Neural cell (in vitro differentiated cells): ENCODE measurements at regions not wholly inside any gene's neighbourhood (a gene's known extent, or its start where the extent isn't known, plus 50 kb on each side); places are given as distances from the start of the nearest gene placed in this dataset.

Experiments
- EP300 ChIP-seq: fragments of 450-650 bp; conservative IDR thresholded peaks from 2 replicates; pipeline ENCODE4 v1.6.1; 2014; ENCODE audit warnings: antibody characterized with exemption, mild to moderate bottlenecking, moderate library complexity; ENCODE audit not compliant: poor library complexity, severe bottlenecking
- EZH2 ChIP-seq: fragments of 200-600, 300-800 bp; shearing (Covaris generic), sonication (generic); IDR thresholded peaks from 2 replicates; pipeline ENCODE4 v1.6.1; 2014; ENCODE audit warnings: antibody characterized with exemption, low read length, borderline replicate concordance, mild to moderate bottlenecking; ENCODE audit not compliant: insufficient read depth, poor library complexity, severe bottlenecking
- POLR2AphosphoS5 ChIP-seq: IDR thresholded peaks from 2 replicates; pipeline ENCODE4 v1.6.1; 2012
- RAD21 ChIP-seq: fragments of 450-650 bp; conservative IDR thresholded peaks from 2 replicates; pipeline ENCODE4 v1.6.1; 2014; ENCODE audit warnings: antibody characterized with exemption, mild to moderate bottlenecking, moderate library complexity
- SMC3 ChIP-seq: fragments of 450-650 bp; conservative IDR thresholded peaks from 2 replicates; pipeline ENCODE4 v1.6.1; 2014; ENCODE audit warnings: antibody characterized with exemption, mild to moderate bottlenecking, moderate library complexity; ENCODE audit not compliant: poor library complexity
- TAF1 ChIP-seq: IDR thresholded peaks from 2 replicates; pipeline ENCODE4 v1.6.1; 2012; ENCODE audit warnings: low read depth
- TF ChIP-seq, protein P1 (sequence below): fragments of 450-650 bp; IDR thresholded peaks from 2 replicates; pipeline ENCODE4 v1.5.1; 2014; ENCODE audit warnings: antibody characterized with exemption, mild to moderate bottlenecking, moderate library complexity; ENCODE audit not compliant: poor library complexity, severe bottlenecking
- TF ChIP-seq, protein P2 (sequence below): IDR thresholded peaks from 2 replicates; pipeline ENCODE4 v1.6.1; 2012; ENCODE audit warnings: borderline replicate concordance

DNA sequence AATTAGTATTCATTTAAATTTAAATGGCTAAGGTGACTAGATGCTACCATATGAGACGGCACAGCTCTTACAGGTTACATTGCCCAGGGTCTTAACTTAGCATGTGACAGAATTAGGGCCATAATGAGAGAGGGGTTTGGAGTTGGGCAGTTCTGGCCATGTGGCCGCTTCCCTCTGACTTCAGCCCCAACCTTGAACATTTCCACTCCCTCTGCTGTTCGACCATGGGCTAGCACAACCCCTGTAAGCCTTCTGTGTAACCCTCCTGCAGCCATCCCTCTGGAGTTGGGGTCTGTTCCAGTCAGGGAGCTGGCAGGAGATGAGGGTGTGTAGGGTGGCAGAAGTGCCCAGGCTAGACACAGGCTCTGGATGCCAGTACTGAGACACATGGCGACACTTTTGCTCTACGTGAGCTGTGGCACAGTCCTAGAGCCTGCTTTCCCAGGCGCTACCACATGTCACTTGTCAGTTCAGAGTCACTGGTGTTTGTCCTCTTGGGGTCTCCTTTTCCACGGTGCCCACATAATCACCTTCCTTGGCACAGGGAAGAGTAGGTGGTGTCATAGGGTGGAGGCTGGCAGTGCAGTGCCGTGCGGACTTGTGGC is 128.7 kb upstream of the PITX1 start:
- TF ChIP-seq, protein P1, sequence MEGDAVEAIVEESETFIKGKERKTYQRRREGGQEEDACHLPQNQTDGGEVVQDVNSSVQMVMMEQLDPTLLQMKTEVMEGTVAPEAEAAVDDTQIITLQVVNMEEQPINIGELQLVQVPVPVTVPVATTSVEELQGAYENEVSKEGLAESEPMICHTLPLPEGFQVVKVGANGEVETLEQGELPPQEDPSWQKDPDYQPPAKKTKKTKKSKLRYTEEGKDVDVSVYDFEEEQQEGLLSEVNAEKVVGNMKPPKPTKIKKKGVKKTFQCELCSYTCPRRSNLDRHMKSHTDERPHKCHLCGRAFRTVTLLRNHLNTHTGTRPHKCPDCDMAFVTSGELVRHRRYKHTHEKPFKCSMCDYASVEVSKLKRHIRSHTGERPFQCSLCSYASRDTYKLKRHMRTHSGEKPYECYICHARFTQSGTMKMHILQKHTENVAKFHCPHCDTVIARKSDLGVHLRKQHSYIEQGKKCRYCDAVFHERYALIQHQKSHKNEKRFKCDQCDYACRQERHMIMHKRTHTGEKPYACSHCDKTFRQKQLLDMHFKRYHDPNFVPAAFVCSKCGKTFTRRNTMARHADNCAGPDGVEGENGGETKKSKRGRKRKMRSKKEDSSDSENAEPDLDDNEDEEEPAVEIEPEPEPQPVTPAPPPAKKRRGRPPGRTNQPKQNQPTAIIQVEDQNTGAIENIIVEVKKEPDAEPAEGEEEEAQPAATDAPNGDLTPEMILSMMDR = no peak
- TF ChIP-seq, protein P2, sequence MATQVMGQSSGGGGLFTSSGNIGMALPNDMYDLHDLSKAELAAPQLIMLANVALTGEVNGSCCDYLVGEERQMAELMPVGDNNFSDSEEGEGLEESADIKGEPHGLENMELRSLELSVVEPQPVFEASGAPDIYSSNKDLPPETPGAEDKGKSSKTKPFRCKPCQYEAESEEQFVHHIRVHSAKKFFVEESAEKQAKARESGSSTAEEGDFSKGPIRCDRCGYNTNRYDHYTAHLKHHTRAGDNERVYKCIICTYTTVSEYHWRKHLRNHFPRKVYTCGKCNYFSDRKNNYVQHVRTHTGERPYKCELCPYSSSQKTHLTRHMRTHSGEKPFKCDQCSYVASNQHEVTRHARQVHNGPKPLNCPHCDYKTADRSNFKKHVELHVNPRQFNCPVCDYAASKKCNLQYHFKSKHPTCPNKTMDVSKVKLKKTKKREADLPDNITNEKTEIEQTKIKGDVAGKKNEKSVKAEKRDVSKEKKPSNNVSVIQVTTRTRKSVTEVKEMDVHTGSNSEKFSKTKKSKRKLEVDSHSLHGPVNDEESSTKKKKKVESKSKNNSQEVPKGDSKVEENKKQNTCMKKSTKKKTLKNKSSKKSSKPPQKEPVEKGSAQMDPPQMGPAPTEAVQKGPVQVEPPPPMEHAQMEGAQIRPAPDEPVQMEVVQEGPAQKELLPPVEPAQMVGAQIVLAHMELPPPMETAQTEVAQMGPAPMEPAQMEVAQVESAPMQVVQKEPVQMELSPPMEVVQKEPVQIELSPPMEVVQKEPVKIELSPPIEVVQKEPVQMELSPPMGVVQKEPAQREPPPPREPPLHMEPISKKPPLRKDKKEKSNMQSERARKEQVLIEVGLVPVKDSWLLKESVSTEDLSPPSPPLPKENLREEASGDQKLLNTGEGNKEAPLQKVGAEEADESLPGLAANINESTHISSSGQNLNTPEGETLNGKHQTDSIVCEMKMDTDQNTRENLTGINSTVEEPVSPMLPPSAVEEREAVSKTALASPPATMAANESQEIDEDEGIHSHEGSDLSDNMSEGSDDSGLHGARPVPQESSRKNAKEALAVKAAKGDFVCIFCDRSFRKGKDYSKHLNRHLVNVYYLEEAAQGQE = no peak
- TF ChIP-seq SMC3 (no peak), EP300 (no peak), POLR2AphosphoS5 (no peak), RAD21 (no peak), TAF1 (no peak), EZH2 (no peak)
